SW 1271 (cell line): ENCODE measurements at regions not wholly inside any gene's neighbourhood (a gene's known extent, or its start where the extent isn't known, plus 50 kb on each side); places are given as distances from the start of the nearest gene placed in this dataset.
A peak's percentile ranks its signal among the peaks of the same experiment; 100 is the strongest.
"Not testable (repeated sequence)": the region's sequence is repeated elsewhere in the genome, so short reads cannot be mapped to it uniquely, and the experiment has no call there.

Experiments used
- DNase-seq, 2 experiments: peaks; one replicate each; lab custom pipeline; 2025; lab: John Stamatoyannopoulos, UW

DNA sequence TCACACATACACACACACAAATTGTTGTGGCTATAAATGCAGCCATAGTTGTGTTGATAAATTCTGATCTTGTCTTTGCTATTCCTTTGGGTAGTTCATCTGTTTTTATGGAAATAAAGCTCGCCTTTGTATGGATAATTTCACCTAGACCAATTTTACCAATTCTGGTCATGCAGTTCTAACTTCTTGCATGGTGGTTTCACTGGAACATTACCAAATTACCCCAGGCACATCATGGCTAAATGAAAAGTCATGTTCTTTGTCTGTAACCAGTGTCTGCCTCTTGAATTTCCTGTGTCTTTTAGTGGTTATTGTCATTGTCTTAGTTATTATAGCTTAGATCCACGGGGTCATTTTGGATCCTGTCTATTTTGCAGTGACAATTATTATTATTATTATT is 50.3 kb upstream of the TMC1 start:
- DNase-seq = no peak

DNA sequence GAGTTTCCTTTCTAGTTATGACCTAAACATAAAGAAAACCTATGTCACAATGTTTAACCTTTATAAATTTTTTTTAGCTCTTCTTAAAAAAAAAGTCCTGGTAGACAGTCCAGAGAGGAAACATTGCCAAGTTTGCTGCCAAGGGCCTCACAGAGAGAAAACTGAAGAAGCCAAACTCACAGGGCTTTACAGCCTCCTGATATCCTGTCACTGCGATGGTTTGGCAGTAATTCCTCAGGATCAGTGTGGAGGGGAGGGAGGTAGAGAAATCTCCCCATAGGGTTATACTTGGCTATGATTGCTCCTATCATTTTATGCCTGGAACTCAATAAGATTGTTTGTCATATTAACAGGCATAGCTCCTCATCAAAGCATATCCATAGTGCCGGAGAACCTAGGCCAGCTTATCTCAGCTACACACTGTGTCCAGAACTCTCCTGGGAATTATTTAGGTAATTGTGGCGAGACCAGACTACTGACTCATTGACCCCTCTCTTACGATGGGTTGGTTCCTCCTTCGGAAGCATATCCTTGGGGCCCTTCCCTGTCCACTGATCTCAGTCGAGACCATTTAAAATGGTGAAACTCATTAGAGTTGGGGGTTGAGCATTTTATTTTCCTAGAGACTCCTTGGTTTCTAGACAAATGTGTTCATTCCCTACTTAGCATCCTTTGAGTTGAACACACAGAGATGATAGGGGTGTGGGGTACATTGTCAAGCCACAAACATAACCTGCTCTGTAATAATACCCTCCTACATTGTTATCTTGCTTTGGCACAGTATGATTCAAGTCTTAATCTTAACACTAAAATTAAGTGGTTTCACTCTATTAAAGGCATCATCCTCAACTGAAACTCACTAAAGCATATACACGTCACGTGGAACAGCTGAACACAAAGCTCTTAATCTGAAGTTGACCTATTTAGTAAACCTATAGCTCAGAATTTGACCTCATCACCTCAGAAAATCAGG is 53.4 kb upstream of the TMC1 start:
- DNase-seq = no peak

DNA sequence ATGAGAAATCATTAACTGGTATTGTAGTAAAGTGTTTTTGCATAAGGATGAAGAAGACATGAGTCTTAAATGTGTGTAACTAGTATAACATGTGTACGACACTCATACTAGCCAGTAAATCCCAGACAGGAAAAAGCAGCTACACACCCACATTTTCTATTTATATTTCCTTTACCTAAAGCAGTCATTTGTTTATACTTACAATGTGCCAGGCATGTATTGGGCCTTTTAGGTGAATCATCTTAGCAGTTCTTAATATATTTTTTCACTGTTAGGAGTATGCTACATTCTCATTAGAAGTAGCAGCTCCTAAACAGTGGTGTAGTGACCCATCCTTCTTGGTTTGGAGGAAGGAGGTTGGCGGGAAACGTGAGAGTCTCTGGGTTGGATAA is 55.8 kb upstream of the TMC1 start:
- DNase-seq = no peak

DNA sequence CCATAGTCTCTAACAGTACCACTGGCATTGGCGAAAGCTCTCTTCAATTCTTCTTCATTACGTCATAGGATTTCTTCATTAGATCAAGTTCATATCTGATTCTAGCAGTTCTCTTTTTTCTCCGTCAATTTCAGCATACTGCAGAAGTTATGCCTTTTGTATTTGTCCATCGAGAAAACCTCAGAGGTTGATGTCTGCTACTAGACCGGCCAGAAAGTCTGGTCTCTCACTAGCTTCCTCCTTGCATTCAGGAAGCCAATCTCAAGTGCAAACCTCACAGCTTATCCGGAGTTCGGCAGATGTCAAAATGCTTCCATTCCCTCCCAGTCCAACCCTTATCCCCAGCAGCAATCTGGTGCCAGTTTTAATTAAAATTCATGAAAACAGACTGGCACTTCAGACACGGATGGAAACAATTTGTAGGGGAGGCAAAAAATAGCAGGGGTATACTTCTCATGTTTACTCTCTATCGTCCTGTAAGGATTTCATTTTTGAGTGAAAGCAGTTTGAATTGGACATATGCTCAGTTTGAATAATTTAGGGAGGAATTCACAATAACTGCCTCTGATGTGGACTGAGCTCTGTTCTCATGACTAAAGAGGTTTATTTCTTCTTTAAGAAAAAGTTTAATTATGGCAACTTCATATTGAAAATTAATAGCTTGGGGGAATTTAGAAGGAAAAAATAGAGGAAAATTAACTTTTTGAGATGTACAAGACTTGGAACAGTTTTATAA is 56.4 kb upstream of the TMC1 start:
- no peak for DNase-seq

DNA sequence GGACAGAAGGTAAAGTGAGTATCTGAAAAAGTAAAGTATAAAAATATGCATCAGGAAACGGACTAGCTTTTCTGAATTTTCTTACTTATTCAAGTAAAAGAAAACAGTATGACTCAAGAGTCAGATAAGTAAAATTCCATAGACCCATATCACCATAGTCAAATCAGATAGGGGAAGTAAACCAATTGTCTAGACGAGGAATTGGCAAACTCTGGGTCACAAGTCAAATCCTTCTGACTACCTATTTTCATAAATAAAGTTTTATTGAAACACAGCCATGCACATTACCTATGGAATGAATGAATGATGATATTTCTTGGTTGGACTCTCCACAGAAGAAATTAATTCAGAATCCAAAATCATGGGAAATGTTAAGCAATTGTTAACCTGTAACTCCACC is 59.1 kb upstream of the TMC1 start:
- no peak for DNase-seq

DNA sequence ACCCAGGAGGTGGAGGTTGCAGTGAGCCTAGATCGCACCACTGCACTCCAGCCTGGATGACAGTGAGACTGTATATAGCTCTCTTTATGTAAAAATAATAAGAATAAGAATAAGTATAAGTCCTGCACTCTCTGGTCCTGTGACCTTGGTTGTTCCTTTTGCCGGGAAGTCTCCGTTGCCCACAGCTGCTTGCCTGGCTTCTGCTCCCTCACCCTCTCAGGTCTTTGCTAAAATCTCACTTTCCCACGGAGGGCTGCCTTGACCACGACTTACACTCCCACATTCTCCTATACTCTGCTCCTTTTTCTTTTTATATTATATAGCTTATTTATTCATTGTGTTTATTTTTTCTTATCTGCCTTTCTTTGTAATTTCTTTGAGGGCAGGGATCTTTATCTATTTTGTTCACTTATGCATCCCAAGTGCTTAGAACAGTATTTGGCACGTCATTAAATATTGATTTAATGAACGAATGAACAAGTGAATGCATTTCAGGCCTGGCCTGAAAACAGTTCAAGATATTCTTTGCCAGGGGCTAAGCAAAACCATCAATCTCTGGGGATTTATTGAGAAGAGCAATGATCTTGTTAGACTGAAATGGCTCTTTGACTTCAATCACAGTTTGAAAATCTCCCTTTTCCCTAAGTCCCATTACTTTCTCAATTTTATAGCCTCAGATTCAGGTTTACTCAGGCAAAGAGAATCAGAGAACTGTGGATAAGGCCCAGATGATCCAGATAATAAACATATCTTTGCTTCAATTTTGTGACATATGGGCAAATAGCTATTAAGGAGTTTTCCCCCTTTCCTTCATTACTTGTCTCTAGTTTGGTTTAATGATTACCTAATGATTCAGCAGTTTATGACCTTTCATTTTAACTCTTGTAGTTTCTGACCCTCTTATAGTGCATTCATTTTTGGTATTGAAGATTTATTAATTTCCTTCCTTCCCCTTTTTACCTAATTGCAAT is 60.8 kb upstream of the TMC1 start:
- no peak for DNase-seq

DNA sequence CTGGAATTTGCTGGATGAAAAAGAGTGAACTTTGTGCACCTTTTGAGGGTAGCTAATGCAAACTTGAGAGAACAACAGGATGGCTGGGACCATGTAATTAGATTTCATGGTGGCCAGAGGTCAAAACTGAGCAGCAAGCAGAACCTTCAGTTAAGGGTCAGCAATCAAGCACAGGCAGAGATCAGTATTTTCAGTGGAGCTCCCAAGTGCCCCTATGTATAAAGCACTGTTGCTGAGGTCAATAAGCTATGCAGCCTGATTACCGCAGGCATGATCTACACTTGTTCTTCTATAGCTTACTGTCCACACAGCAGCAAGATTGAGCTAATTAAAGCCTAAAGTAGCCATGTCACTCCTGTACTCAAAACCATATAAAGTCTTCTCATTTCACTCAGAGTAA is 62.1 kb upstream of the TMC1 start:
- no peak for DNase-seq

DNA sequence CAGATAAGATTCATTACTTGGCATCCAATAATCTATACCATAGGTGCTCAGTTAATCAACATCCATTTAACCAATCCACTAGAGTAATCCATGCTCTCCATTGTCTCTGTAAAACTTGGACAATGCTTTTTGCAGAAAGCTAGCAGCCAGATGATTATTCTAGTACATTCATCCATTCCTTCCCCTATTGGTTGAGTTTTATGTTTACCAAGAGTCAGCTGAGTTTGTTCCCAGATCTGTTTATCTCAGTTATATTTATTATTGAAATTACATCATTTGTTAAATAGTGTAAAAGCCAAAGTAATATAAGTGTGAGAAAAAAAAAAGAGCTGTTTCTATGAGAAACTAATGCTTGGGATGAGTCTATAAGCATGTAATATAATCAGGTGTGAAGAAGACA is 63.3 kb upstream of the TMC1 start:
- no peak for DNase-seq

DNA sequence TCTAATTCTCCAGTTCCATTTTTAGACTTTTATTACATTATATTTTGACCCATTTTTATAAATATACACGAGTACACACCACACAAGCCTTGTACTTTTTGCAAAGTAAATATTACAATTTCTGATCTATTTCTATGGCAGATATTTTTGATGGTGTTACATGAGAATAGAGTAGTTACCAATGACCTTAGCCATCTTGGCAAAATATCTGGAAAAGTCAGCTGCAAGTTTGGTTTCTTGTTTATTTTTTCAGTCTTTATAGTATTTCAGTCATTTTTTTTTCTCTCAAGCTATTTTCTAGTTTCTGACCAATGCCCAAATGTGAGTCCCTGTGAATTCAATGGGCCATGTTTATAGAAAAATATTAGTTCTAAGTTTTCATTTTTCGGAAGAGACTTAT is 64.0 kb upstream of the TMC1 start:
- DNase-seq = no peak

DNA sequence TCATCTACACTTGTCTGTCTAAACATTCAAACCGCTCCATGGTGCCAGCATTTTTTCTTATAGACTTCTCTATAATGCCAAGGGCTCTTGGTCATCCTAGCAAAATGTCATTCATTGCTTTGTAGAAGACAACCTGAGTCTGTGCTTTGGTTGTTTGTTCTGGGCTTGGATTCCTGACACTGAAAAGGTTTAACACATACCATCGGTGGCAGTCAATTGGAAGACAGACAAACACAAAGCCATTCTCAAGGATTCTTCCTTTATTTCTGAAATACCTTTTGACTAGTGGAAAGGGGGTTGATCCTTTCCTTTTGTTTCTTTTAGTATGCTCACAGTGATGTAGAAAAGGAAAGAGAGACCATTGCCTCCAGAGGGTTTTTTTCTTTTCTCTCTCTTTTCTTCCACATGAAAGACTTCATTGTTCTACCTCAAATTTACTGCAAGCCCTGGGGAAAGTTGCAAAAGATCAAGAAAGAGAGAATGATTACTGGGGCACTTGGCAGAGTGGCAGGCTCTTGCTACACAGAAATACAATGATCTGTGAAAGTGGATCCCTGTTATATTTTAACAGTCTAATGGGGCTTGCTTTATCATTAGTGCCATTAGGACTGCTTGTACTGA is 66.4 kb upstream of the TMC1 start:
- no peak for DNase-seq

DNA sequence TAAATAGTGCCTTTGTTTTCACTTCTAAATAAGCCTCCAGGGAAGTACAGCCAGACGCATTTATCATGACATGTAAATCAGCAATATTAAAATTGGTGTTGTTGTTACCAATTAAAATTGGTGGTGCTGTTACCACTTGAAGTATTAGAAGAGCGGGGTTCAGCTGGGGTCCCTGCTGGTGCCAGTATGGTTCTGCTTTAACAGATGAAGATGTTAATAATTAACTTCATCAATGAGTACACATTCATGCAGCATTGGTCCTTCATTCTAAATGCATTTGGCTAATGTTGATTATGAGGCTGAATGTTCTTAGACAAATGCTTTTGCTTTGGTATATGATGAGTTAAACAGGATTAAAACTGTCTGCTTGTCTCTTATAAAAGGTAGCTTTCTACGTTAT is 67.6 kb upstream of the TMC1 start:
- no peak for DNase-seq

DNA sequence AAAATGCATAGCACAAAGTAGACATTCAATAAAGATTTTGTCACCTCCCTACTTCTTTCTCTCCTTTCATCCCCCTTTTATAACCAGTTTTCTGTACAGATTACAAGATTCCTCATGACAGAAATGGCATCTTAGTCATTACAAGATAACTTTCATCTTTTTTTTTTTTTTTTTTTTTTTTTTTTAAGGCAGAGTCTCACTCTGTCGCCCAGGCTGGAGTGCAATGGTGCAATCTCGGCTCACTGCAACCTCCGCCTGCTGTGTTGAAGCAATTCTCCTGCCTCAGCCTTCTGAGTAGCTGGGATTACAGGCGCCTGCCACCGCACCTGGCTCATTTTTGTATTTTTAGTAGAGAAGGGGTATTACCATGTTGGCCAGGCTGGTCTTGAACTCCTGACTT is 75.2 kb upstream of the TMC1 start:
- DNase-seq = not testable (repeated sequence)

DNA sequence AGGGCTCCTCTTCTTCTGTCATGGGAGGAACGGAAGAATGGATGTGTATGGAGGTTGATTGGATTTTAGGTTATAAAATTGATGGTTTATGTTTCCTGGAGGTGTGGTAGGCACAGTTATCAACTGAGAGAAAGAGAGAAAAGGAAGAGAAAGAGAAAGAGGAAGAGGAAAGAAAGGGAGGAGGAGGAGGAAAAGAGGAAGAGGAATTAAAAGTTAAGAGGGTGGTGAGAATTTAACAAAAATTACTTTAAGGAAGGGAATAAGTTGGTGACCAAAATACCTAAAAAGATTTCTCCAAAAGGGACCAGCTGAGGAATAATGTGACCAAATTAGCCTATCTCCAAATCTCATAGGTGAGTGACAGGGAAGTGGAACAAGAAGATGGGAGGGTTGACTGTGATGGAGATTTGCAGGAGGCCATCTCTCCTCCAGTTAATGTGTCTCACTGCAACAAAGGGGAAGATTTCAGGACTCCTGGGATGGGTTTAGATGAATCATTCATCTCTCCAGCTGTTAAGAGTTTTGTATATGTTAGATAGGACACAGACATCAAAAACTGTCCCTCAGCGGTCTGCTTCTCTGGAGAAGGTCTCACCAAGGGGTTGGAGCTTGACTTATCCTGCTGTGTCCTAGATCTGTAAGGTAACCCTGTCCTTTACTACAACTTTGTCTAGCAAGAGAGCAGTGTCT is 76.0 kb upstream of the TMC1 start:
- no peak for DNase-seq

DNA sequence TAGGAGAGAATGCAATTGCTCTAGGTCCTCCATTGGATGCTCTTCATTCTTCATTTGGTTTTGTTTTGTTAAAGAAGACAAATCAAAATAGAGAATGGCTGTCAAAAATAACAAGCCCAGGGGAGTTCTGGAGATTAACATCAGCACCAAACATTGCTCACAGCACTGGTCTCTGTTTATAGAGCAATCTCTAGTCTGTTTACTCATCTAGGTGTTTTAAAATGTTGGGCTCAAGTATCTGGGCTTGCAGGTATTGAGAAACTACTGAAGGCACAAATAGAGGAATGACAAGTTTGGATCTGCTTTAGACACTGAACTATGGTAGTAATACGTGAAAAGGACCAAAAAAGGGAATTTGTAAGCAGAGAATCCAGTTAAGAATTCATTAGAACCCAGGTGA is 77.0 kb upstream of the TMC1 start:
- no peak for DNase-seq

DNA sequence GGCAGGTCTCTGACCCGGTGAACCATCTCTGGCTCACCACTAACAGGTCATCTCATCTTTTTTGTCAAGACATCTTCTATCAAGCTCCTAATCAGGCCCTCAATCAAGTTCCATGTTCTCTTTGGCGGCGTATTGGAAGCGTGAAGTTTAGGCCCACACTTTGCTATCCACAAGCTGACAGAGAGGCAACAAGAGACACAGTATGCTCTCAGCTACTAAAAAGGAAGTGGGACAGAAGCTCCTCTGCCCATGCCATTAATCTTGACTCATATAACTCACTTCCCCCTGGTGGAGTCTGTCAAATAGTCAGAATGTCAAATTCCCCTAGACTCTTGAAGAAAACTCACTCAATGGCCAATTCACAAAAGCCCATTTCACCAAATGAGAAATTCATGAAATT is 77.6 kb upstream of the TMC1 start:
- peak; percentile 35 to 56 for DNase-seq

DNA sequence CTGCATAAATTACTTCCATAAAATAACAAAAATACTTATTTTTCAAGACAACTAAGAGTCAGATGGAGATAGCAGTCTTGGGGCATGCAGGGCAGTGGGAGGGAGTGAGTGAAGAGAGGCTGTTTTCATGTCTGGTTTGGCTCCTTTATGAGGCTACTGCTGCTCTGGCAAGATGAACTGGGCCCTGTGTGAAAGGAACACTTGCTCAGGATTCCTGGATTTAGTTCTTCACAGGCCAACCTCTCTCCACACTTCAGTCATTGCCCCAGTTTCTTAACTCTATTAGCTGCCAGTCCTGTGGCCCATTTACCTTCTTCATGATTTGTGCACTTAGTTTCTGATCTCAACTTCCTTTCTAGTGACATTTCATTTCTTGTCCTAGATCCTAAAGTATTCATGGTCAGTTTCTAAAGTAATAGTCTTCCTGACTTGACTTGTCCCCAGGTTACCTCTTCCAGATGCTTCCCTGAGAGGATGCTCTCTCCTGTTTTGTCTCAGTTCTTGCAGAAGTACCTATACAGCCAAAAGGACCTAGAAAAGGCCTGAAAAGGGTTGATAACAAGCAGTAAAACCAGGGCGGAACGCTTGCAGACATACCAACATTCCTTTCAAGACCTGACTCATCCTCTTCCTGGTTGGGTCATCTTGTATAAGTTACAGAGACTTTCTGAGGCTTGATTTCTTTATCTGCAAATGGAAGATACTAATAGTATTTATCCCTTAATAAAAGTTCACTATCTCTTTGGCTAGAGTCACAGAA is 77.0 kb upstream of the ZFAND5 start:
- DNase-seq = peak; percentile 31 to 85

DNA sequence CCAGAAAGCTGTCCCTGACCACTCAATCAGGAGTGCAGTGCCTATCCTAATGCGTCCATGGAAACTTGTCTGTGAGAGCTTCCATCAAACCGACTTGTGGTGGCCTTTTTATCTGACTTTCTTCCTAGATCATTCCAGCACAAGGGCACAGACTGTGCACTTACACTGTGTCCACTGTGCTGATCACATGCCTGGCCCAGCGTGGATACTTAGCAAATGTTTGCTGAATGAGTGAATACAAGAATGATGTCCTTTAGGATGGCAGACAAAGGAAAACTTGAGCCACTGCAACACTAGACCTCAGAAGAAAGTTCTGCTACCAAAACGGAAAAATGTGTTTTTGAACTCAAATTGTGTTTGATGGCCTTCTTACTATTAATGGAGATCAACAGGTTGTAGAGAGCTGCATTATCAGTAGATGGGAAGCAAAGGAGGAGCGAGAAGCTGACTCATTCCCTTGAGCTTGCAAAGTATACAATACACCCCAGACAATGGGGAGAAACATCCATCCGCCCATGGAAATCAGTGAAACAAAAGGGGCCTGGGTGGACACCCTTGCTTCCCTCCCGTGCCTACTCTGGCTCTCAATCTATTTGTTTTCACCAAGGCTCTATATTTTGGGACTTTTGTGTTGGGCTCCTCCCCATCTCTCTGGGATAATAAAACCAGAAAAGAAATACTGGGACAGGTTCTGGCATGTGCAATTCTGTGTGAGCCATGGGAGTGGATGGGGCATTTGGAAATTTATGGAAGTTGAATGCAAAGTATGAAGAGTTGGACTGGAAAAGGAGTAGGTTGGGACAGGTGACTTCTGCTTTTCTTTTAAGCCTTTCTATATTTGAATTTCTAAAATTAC is 76.2 kb upstream of the ZFAND5 start:
- DNase-seq = no peak

DNA sequence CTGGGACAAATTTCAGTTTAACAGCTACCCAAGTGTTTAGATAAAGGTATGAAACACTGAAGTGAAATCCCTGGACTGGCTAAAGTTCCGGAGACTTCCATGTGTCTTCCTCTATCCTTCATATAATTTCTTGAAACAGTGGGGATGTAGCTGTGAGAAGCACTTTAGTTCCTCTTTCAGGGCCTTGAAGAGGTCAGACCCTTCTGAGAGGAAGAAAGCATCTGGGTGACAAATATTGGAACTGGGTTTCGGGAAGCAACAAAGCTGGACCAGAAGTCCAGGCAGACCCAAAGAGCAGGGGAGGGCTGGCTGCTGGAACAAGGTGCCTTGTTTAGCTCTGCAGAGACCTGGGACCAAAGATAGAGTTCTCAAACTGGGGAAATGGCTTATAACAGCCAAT is 75.4 kb upstream of the ZFAND5 start:
- no peak for DNase-seq

DNA sequence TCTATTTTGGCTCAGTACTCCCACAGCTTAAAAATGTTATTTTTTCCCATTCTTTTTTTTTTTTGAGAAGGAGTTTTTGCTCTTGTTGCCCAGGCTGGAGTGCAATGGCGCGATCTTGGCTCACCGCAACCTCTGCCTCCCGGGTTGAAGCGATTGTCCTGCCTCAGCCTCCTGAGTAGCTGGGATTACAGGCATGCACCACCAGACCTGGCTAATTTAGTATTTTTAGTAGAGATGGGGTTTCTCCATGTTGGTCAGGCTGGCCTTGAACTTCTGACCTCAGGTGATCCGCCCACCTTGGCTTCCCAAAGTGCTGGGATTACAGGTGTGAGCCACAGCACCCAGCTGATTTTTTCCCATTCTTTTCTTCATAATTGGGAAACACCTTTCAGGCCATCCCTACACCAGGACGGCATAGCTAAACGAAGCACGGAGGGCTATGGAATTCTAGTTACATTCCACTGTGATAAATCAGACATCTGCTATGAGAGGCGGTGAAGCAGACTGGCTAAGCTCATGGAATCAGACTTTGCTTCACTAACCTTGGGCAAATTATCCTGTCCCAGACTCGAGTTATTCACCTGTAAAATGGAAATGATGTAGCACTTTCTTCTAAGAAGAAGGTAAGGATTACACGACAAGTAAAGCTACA is 68.7 kb upstream of the ZFAND5 start:
- peak; percentile 29 to 80 for DNase-seq
